HG02885 (cell line): ENCODE measurements at regions not wholly inside any gene's neighbourhood (a gene's known extent, or its start where the extent isn't known, plus 50 kb on each side); places are given as distances from the start of the nearest gene placed in this dataset.
"Not testable (repeated sequence)": the region's sequence is repeated elsewhere in the genome, so short reads cannot be mapped to it uniquely, and the experiment has no call there.

Experiments
- ATAC-seq: cut with Tn5 transposase; IDR thresholded peaks from one replicate; pipeline ENCODE4 v1.9.1; 2021; ENCODE audit warnings: mild to moderate bottlenecking; ENCODE audit not compliant: unreplicated experiment, poor library complexity

DNA sequence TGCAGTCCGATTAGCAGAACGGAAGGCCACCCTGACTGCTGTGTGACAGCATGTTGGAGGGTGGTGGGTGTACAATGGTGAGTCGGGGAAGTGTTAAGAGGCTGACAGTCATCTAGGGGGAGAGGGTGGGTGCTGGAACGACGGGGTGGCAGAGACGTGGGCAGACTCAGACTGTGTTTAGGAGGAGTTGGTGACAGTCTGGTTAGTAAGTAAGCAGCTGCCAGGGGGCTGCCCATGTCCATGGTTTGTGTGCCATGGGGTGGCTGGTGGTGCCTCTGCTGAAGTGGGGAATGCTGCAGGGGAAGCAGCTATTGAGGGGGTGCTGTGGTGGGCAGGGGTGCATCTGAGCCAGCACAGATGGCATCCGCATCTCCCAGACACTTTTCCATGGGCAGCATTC lies 51.3 kb upstream of the BOD1 start:
- no peak for ATAC-seq

- no peak for ATAC-seq
Measured at GRCh38 chr5:173668245-173668800, 51.9 kb upstream of the BOD1 start.

- ATAC-seq = no peak
Measured at GRCh38 chr5:173668910-173669309, 52.5 kb upstream of the BOD1 start.

GRCh38 chr5:173669483-173669882 lies 53.0 kb upstream of the BOD1 start:
- no peak for ATAC-seq

DNA sequence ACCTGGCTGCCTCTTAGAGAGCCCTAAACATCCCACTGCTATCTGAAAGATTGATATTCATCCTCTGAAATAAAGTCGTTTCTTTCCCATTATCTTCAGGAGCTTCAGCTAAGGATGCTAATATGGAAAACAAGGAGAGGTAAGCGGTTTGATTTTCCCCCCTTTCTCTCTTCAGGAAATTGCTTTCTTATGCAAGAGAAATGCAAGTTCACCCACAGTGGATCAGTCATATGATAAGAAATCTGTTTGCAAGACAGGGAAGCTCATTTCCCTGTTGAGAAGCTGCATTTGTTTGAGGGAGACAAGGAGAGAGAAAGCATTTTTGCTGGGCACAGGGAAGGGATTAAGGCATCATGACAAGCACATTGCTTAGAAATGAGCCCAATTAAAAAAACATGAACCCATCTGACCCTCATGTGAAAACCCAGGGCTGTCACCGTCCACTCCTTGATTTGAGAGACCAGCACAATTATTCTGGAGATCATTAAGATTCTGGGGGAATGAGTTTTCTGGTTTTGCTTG lies 53.7 kb upstream of the BOD1 start:
- no peak for ATAC-seq

GRCh38 chr5:173670791-173671120 lies 54.3 kb upstream of the BOD1 start:
- no peak for ATAC-seq

GRCh38 chr5:173671121-173671949 lies 54.9 kb upstream of the BOD1 start:
- no peak for ATAC-seq

- ATAC-seq = no peak
Measured at GRCh38 chr5:173672166-173672565, 55.7 kb upstream of the BOD1 start.

GRCh38 chr5:173672891-173673290 lies 56.4 kb upstream of the BOD1 start:
- no peak for ATAC-seq

- ATAC-seq = no peak
Measured at GRCh38 chr5:173673295-173674101, 57.0 kb upstream of the BOD1 start.

- ATAC-seq = no peak
Measured at GRCh38 chr5:173675287-173675996, 59.0 kb upstream of the BOD1 start.

- no peak for ATAC-seq
Measured at GRCh38 chr5:173676375-173676774, 59.9 kb upstream of the BOD1 start.

GRCh38 chr5:173677125-173677672 lies 60.7 kb upstream of the BOD1 start:
- ATAC-seq = no peak

GRCh38 chr5:173679909-173680630 lies 63.6 kb upstream of the BOD1 start:
- ATAC-seq = peak; percentile 42

GRCh38 chr5:173680660-173681242 lies 64.3 kb upstream of the BOD1 start:
- peak; percentile 65 for ATAC-seq

GRCh38 chr5:173682313-173682712 lies 65.9 kb upstream of the BOD1 start:
- no peak for ATAC-seq

DNA sequence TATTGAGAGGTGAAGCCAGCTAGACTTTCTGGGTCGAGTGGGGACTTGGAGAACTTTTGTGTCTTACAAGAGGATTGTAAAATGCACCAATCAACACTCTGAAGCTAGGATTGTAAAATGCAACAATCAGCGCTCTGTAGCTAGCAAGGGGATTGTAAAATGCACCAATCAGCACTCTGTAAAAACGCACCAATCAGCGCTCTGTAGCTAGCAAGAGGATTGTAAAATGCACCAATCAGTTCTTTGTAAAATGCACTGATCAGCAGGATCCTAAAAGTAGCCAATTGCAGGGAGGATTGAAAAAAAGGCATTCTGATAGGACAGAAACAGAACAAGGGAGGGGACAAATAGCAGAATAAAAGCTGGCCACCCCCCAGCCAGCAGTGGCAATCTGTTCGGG lies 68.1 kb upstream of the BOD1 start:
- not testable (repeated sequence) for ATAC-seq

DNA sequence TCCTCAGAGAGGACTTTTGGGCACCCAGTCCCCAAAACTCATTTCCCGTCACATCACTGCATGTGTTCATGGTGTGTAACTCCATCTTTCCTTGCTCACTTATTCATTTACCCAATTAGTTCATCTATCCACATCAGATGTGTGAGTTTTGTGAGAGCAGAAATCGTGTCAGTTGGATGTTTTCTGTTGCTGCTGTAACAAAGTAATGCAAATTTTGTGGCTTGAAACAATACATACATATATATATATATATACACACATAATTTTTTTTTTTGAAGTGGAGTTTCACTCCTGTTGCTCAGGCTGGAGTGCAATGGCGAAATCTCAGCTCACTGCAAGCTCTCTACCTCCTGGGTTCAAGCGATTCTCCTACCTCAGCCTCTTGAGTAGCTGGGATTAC lies 70.5 kb upstream of the BOD1 start:
- no peak for ATAC-seq

- no peak for ATAC-seq
Measured at GRCh38 chr5:173688703-173689102, 72.3 kb upstream of the BOD1 start.
